ENCODE measurements at regions not wholly inside any gene's neighbourhood (a gene's known extent, or its start where the extent isn't known, plus 50 kb on each side); places are given as distances from the start of the nearest gene placed in this dataset.

GRCh38 chr13:34243403-34243802 is 425.5 kb downstream of the RFC3 start:
- DNase-seq (ENCODE audit: low read depth in 2 of 2) = no peak

GRCh38 chr13:34246511-34246910 is 428.6 kb downstream of the RFC3 start:
- no peak for DNase-seq (ENCODE audit: low read depth in 2 of 2)

GRCh38 chr13:34247596-34247995 is 429.6 kb downstream of the RFC3 start:
- DNase-seq (ENCODE audit: low read depth in 2 of 2) = no peak

GRCh38 chr13:34249546-34250039 is 431.6 kb downstream of the RFC3 start:
- DNase-seq (ENCODE audit: low read depth in 2 of 2) = no peak

- no peak for DNase-seq (ENCODE audit: low read depth in 2 of 2)
Observed at GRCh38 chr13:34250151-34250670, 432.3 kb downstream of the RFC3 start.

GRCh38 chr13:34254366-34254765 is 436.4 kb downstream of the RFC3 start:
- DNase-seq (ENCODE audit: low read depth in 2 of 2) = no peak

GRCh38 chr13:34255711-34256110 is 437.8 kb downstream of the RFC3 start:
- no peak for DNase-seq (ENCODE audit: low read depth in 2 of 2)

- DNase-seq (ENCODE audit: low read depth in 2 of 2) = no peak
Observed at GRCh38 chr13:34256236-34256635, 438.3 kb downstream of the RFC3 start.

GRCh38 chr13:34257966-34258365 is 440.0 kb downstream of the RFC3 start:
- DNase-seq (ENCODE audit: low read depth in 2 of 2) = no peak

- no peak for DNase-seq (ENCODE audit: low read depth in 2 of 2)
Observed at GRCh38 chr13:34258646-34259386, 440.9 kb downstream of the RFC3 start.

GRCh38 chr13:34263681-34264080 is 445.7 kb downstream of the RFC3 start:
- no peak for DNase-seq (ENCODE audit: low read depth in 2 of 2)

- no peak for DNase-seq (ENCODE audit: low read depth in 2 of 2)
Observed at GRCh38 chr13:34265046-34265679, 447.2 kb downstream of the RFC3 start.

GRCh38 chr13:34276764-34277163 is 458.8 kb downstream of the RFC3 start:
- no peak for DNase-seq (ENCODE audit: low read depth in 2 of 2)

GRCh38 chr13:34277936-34278335 is 460.0 kb downstream of the RFC3 start:
- no peak for DNase-seq (ENCODE audit: low read depth in 2 of 2)

GRCh38 chr13:34278780-34279179 is 460.8 kb downstream of the RFC3 start:
- DNase-seq (ENCODE audit: low read depth in 2 of 2) = no peak

GRCh38 chr13:34290661-34291060 is 472.7 kb downstream of the RFC3 start:
- no peak for DNase-seq (ENCODE audit: low read depth in 2 of 2)

GRCh38 chr13:34294483-34295129 is 476.7 kb downstream of the RFC3 start:
- DNase-seq (ENCODE audit: low read depth in 2 of 2) = no peak

GRCh38 chr13:34300559-34300958 is 482.6 kb downstream of the RFC3 start:
- DNase-seq (ENCODE audit: low read depth in 2 of 2) = no peak

GRCh38 chr13:34302596-34302995 is 484.6 kb downstream of the RFC3 start:
- DNase-seq (ENCODE audit: low read depth in 2 of 2) = no peak

GRCh38 chr13:34303346-34303745 is 485.4 kb downstream of the RFC3 start:
- DNase-seq (ENCODE audit: low read depth in 2 of 2) = no peak

GRCh38 chr13:34307607-34308006 is 489.7 kb downstream of the RFC3 start:
- no peak for DNase-seq (ENCODE audit: low read depth in 2 of 2)

- DNase-seq (ENCODE audit: low read depth in 2 of 2) = no peak
Observed at GRCh38 chr13:34308725-34309124, 490.8 kb downstream of the RFC3 start.

GRCh38 chr13:34310539-34310938 is 492.6 kb downstream of the RFC3 start:
- no peak for DNase-seq (ENCODE audit: low read depth in 2 of 2)

All from stimulated activated CD4-positive, alpha-beta T cell treated with anti-CD3 and anti-CD28 coated beads, Interleukin-1b, Interleukin-23, amount 100 ng/mL, for 1 hour (primary cell).